ENCODE measurements at regions not wholly inside any gene's neighbourhood (a gene's known extent, or its start where the extent isn't known, plus 50 kb on each side); places are given as distances from the start of the nearest gene placed in this dataset.

GRCh38 chr1:80401757-80402156, 1395.2 kb upstream of the ADGRL4 start:
- Histone ChIP-seq H3K9me3 (ENCODE audit: low read depth, low read length, poor library complexity, severe bottlenecking) (no peaks in the 10 kb centered on the region), H3K4me1 (ENCODE audit: insufficient read depth, low read length, poor library complexity, severe bottlenecking) (no peaks in the 10 kb centered on the region), H3K27ac (ENCODE audit: low read depth, low read length, poor library complexity, severe bottlenecking) (no peak overlapping the region), H3K36me3 (ENCODE audit: insufficient read depth, low read length, poor library complexity, severe bottlenecking) (no peaks in the 10 kb centered on the region), H3K4me3 (ENCODE audit: low read depth, low read length, poor library complexity, severe bottlenecking) (no peak overlapping the region), H3K27me3 (replicated peaks; ENCODE audit: insufficient read depth, low read depth, low read length, poor library complexity) (no peaks in the 10 kb centered on the region)
- no TSS peak for BruUV-seq (replicated peaks)
- no peak for DNase-seq (ENCODE audit: low spot score)
- no peak for TF ChIP-seq EZH2 (IDR thresholded peaks at IDR 0.05; ENCODE audit: borderline replicate concordance, low read depth, low read length, poor library complexity, severe bottlenecking)
- TF ChIP-seq, protein P1, sequence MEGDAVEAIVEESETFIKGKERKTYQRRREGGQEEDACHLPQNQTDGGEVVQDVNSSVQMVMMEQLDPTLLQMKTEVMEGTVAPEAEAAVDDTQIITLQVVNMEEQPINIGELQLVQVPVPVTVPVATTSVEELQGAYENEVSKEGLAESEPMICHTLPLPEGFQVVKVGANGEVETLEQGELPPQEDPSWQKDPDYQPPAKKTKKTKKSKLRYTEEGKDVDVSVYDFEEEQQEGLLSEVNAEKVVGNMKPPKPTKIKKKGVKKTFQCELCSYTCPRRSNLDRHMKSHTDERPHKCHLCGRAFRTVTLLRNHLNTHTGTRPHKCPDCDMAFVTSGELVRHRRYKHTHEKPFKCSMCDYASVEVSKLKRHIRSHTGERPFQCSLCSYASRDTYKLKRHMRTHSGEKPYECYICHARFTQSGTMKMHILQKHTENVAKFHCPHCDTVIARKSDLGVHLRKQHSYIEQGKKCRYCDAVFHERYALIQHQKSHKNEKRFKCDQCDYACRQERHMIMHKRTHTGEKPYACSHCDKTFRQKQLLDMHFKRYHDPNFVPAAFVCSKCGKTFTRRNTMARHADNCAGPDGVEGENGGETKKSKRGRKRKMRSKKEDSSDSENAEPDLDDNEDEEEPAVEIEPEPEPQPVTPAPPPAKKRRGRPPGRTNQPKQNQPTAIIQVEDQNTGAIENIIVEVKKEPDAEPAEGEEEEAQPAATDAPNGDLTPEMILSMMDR (conservative IDR thresholded peaks at IDR 0.05; ENCODE audit: low read depth, low read length), result no peak
- intact Hi-C loops (cut with micrococcal nuclease; ENCODE audit: unreplicated experiment), result no loop called here
- CTCF ChIA-PET, result no interaction called here
- POLR2A ChIA-PET (ENCODE audit: low non-redundant PET), result no interaction called here

GRCh38 chr1:80392529-80392928, 1386.0 kb upstream of the ADGRL4 start:
- TF ChIP-seq, protein P1 (conservative IDR thresholded peaks at IDR 0.05; ENCODE audit: low read depth, low read length), result no peak
- no peak for TF ChIP-seq EZH2 (IDR thresholded peaks at IDR 0.05; ENCODE audit: borderline replicate concordance, low read depth, low read length, poor library complexity, severe bottlenecking)
- POLR2A ChIA-PET (ENCODE audit: low non-redundant PET), result no interaction called here
- Histone ChIP-seq H3K36me3 (ENCODE audit: insufficient read depth, low read length, poor library complexity, severe bottlenecking) (no peaks in the 10 kb centered on the region), H3K4me1 (ENCODE audit: insufficient read depth, low read length, poor library complexity, severe bottlenecking) (no peaks in the 10 kb centered on the region), H3K9me3 (ENCODE audit: low read depth, low read length, poor library complexity, severe bottlenecking) (peaks cover 12% of the 10 kb centered on the region), H3K4me3 (ENCODE audit: low read depth, low read length, poor library complexity, severe bottlenecking) (no peak overlapping the region), H3K27ac (ENCODE audit: low read depth, low read length, poor library complexity, severe bottlenecking) (no peak overlapping the region), H3K27me3 (replicated peaks; ENCODE audit: insufficient read depth, low read depth, low read length, poor library complexity) (no peaks in the 10 kb centered on the region)
- CTCF ChIA-PET, result no interaction called here
- BruUV-seq (replicated peaks), result no TSS peak
- DNase-seq (ENCODE audit: low spot score), result no peak
- intact Hi-C loops (cut with micrococcal nuclease; ENCODE audit: unreplicated experiment), result no loop called here

- ChIA-PET POLR2A (ENCODE audit: low non-redundant PET) (no interaction called here), CTCF (no interaction called here)
- no peak overlapping the region for H3K27ac ChIP-seq (ENCODE audit: low read depth, low read length, poor library complexity, severe bottlenecking)
These were observed 1379.1 kb upstream of the ADGRL4 start for GRCh38 chr1:80385650-80386049.

More at GRCh38 chr1:80385650-80386049, 1379.1 kb upstream of the ADGRL4 start:
- Histone ChIP-seq H3K4me1 (ENCODE audit: insufficient read depth, low read length, poor library complexity, severe bottlenecking) (no peaks in the 10 kb centered on the region), H3K27me3 (replicated peaks; ENCODE audit: insufficient read depth, low read depth, low read length, poor library complexity) (no peaks in the 10 kb centered on the region), H3K9me3 (ENCODE audit: low read depth, low read length, poor library complexity, severe bottlenecking) (peaks cover 12% of the 10 kb centered on the region), H3K36me3 (ENCODE audit: insufficient read depth, low read length, poor library complexity, severe bottlenecking) (no peaks in the 10 kb centered on the region), H3K4me3 (ENCODE audit: low read depth, low read length, poor library complexity, severe bottlenecking) (no peak overlapping the region)
- no peak for DNase-seq (ENCODE audit: low spot score)
- TF ChIP-seq, protein P1 (conservative IDR thresholded peaks at IDR 0.05; ENCODE audit: low read depth, low read length), result no peak
- TF ChIP-seq EZH2 (IDR thresholded peaks at IDR 0.05; ENCODE audit: borderline replicate concordance, low read depth, low read length, poor library complexity, severe bottlenecking), result no peak
- intact Hi-C loops (cut with micrococcal nuclease; ENCODE audit: unreplicated experiment), result no loop called here
- BruUV-seq (replicated peaks), result no TSS peak

Data from A673 (cell line).